ENCODE measurements at regions not wholly inside any gene's neighbourhood (a gene's known extent, or its start where the extent isn't known, plus 50 kb on each side); places are given as distances from the start of the nearest gene placed in this dataset.
"Not testable (repeated sequence)": the region's sequence is repeated elsewhere in the genome, so short reads cannot be mapped to it uniquely, and the experiment has no call there.

- no peak for DNase-seq
- in situ Hi-C loops (cut with MboI; ENCODE audit: low pct_unique_long_range_greater_than_20kb, low sequenced_read_pairs): no loop called here
Measured at GRCh38 chr5:91495699-91496098, 112.6 kb upstream of the ARRDC3 start.

DNA sequence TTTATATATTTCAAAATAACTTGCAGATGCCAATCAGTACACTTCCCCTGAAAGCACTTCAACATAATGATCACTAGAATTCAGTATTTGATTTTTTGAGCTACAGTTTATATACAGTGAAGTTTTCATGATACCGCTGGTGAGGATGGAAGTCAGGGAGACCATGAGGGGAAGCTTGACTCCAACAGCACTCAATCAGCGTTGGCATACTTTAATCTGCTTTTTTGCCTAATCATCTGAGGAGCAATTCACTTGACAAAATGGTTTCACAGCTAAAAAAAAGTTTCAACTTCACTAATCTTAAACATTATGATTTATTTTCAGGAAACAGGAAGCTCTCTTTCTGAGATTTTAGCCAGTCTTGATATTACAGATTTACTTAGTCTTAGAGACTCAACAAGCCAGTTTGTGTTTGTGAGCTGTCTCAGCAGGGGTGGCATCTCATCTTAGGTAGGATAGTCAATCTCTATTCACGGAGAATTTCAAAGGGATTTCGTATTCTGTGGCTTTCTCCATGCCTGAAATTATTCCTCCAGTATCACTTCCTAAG, 111.4 kb upstream of the ARRDC3 start:
- in situ Hi-C loops (cut with MboI; ENCODE audit: low pct_unique_long_range_greater_than_20kb, low sequenced_read_pairs): no loop called here
- no peak for DNase-seq

- in situ Hi-C loops (cut with MboI; ENCODE audit: low pct_unique_long_range_greater_than_20kb, low sequenced_read_pairs): no loop called here
- DNase-seq: no peak
Measured at GRCh38 chr5:91493086-91493485, 110.0 kb upstream of the ARRDC3 start.

- in situ Hi-C loops (cut with MboI; ENCODE audit: low pct_unique_long_range_greater_than_20kb, low sequenced_read_pairs): no loop called here
- no peak for DNase-seq
Measured at GRCh38 chr5:91491229-91491628, 108.1 kb upstream of the ARRDC3 start.

DNA sequence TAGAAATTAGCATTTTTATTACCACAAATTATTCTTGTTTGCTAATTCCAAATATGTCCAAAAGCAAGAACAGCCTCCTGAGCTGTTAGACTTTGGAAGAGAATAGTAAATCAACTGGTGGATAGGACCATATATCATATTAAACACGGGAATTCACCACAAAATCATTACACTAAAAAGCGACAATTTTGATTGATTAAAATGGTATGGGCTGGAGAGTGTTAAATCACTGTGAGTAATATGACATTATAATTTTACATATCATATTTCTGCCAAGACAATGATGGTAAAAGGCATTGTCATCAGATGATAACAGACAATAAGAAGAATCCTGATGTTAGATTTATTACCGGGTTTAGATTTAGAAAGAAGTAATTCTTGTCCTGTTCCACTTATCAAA, 107.2 kb upstream of the ARRDC3 start:
- in situ Hi-C loops (cut with MboI; ENCODE audit: low pct_unique_long_range_greater_than_20kb, low sequenced_read_pairs): no loop called here
- no peak for DNase-seq

GRCh38 chr5:91487420-91487819, 104.3 kb upstream of the ARRDC3 start:
- in situ Hi-C loops (cut with MboI; ENCODE audit: low pct_unique_long_range_greater_than_20kb, low sequenced_read_pairs): no loop called here

DNA sequence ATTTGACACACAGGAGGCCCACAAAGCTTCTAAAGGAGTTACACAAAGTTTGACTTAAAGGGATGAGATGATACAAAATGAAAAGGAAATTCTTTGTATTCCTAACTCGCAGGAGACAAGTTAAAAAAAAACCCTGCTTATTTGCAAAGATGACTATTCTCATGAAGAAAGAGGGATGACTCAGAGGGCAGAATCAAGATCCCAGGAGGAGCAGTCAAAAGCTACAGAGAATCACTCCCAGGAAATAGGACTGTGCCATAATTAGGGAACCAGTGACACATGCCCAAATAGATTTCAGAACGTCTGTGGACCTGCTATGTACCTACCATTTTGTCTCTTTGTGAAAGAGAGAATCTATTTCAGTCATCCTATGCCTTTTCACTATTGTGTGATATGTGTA, 103.5 kb upstream of the ARRDC3 start:
- in situ Hi-C loops (cut with MboI; ENCODE audit: low pct_unique_long_range_greater_than_20kb, low sequenced_read_pairs): no loop called here
- DNase-seq: no peak

More at GRCh38 chr5:91487420-91487819, 104.3 kb upstream of the ARRDC3 start:
- DNase-seq: no peak

- in situ Hi-C loops (cut with MboI; ENCODE audit: low pct_unique_long_range_greater_than_20kb, low sequenced_read_pairs): no loop called here
- DNase-seq: no peak
Measured at GRCh38 chr5:91484662-91485061, 101.5 kb upstream of the ARRDC3 start.

DNA sequence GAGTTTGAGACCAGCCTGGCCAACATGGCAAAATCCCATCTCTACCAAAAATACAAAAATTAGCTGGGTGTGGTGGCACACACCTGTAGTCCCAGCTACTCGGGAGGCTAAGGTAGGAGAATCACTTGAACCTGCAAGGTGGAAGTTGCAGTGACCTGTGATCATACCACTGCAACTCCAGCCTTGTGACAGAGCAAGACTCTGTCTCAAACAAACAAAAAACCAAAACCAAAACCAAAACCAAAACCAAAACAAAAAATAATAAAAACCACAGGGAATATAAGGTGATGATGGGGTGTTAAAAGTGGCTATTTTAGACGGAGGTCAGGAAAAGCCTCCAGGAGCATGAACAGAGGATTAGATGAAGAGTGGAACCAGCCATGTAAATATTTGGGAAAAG, 96.3 kb upstream of the ARRDC3 start:
- DNase-seq; in situ Hi-C loops (cut with MboI; ENCODE audit: low pct_unique_long_range_greater_than_20kb, low sequenced_read_pairs): not testable (repeated sequence)

DNA sequence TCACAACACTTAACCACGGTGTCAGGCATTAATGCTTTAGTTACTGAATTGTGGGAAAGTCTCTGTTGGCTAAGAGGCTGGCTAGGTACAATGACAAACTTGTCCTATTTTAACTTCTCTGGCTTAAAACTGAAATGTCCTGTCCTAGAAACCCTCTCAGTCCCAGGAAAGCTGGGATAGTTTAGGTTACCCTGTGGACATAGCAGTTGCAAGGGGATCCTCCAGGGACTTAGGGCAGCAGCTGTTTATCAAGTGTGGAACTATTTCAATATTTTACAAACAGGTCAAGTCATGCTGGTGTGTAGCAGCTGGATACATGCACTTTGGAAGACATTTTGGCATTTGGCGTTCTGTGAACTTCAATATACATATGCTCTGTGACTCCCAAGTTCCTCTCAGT, 95.0 kb upstream of the ARRDC3 start:
- no peak for DNase-seq
- in situ Hi-C loops (cut with MboI; ENCODE audit: low pct_unique_long_range_greater_than_20kb, low sequenced_read_pairs): no loop called here

DNA sequence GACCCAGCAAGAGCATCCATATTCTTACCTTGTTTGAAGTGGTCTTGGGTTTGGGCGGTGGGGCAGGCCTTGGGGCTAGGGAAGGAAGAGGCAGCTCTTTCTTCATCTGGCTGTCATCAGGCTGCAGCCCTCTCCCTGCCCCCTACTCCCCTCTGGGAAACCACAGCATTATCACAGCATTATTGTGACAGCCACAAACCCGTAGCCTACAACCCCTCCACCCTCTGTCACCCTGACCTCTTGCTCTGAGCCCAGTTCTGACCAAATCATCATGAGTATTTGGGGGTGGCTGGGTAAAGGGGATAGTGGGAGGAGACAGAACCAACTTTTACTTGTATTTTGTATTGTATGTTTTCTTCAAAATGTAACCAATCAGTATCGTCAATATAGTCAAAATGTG, 94.3 kb upstream of the ARRDC3 start:
- in situ Hi-C loops (cut with MboI; ENCODE audit: low pct_unique_long_range_greater_than_20kb, low sequenced_read_pairs): no loop called here
- no peak for DNase-seq

- in situ Hi-C loops (cut with MboI; ENCODE audit: low pct_unique_long_range_greater_than_20kb, low sequenced_read_pairs): no loop called here
- DNase-seq: no peak
Measured at GRCh38 chr5:91474201-91474600, 91.1 kb upstream of the ARRDC3 start.

GRCh38 chr5:91472631-91473030, 89.5 kb upstream of the ARRDC3 start:
- in situ Hi-C loops (cut with MboI; ENCODE audit: low pct_unique_long_range_greater_than_20kb, low sequenced_read_pairs): no loop called here
- DNase-seq: no peak

DNA sequence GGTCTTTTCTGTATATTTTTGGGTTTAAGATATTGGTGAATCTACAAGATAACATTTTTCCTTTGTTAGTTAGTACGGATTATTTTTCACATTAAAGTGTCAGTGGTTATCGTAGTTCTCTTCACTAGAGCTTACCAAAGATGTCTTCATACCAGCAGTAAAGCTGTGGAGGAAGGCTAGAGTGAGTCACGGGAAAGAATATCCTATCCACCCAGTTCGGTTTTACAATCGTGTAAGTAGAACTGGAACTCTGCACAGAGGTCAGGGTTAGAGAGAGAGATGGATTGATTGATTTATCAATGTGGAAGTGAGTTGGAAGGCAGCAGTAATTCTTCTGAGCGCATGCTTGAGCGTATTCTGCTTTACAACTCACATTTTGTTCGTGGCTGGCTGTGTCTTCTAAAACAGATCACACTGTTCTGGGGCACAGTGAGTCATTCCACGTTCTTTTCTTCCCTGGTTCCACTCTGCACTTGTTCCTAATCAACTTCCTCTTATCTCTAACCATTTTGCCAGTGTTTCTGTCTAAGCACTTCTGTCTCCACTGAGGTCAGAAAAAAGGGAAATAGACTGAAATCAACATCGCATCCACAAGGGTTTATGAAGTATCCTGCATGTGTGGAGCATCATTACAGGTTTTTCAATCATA, 86.5 kb upstream of the ARRDC3 start:
- in situ Hi-C loops (cut with MboI; ENCODE audit: low pct_unique_long_range_greater_than_20kb, low sequenced_read_pairs): no loop called here
- peak; percentile 89 for DNase-seq

DNA sequence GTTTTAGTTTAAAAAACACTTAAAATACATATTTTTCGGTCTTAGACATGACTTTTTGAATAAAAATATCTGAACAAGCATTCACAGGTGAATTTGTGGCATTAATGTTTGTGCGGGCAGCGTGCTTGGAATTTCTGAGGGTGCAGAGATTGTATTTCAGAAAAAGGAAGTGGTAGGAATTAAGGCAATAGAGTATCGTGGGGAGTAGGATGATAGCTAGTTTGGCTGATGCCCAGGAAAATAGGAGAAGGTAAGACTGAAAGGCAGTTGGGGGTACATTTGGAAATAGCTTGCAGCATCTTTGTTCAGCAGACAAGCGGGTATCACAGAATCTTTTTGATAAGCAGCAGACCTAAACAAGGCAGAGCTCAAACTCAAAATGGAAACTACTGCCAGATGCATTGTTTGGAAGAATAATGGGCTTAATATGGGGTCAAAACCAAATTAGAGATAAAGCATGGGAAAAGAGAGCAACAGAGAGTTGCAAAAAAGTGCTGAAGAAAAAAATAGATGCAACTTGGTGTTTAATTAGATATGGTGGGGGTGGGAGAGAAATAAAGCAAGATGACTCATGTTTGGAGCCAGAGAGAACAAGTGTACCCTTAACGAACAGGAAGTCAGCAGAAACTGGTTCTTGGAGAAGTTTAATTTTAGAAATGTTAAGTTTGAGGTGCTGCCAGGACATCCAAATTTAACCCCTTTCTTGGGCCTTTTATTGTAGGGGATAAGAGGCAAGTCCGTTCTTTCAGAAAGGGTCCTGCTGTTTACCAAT, 85.7 kb upstream of the ARRDC3 start:
- peak; percentile 50 for DNase-seq
- in situ Hi-C loops (cut with MboI; ENCODE audit: low pct_unique_long_range_greater_than_20kb, low sequenced_read_pairs): no loop called here

GRCh38 chr5:91464886-91465646, 81.9 kb upstream of the ARRDC3 start:
- no peak for DNase-seq
- in situ Hi-C loops (cut with MboI; ENCODE audit: low pct_unique_long_range_greater_than_20kb, low sequenced_read_pairs): no loop called here

GRCh38 chr5:91457681-91458058, 74.6 kb upstream of the ARRDC3 start:
- no peak for DNase-seq
- in situ Hi-C loops (cut with MboI; ENCODE audit: low pct_unique_long_range_greater_than_20kb, low sequenced_read_pairs): no loop called here

DNA sequence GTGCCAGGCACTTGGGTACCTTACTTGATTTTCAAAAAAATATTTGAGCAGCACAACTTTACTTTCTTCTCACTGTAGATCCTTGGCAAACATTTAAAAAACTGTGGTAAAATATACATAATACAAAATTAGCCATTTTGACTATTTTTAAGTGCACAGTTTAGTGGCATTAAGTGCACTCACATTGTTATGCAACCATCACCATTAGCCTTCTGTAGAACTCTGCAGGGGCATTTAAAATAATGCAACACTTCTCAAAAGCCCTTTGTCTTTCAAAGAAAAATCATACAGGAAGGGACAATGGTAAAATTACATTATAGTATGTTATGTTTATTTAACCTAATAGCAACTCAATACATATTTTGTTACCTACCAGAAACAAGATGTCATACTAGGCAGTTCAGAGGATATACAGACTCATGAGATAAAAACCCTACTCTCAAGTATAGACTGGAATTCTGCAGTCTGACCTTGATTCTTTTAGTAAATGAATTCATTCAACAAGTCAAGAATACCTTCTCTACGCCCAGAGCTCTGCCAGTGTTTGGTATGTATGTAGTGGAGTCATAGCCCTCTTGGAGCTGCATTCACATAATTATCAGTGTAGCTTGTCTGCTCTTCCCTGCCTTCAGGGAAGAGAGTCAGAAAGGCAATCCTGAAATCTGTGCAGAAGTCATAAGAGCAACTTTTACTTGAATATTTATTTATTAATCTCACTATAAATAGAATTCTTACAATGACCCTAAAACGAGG, 74.0 kb upstream of the ARRDC3 start:
- DNase-seq: no peak
- in situ Hi-C loops (cut with MboI; ENCODE audit: low pct_unique_long_range_greater_than_20kb, low sequenced_read_pairs): no loop called here

- in situ Hi-C loops (cut with MboI; ENCODE audit: low pct_unique_long_range_greater_than_20kb, low sequenced_read_pairs): no loop called here
- no peak for DNase-seq
Measured at GRCh38 chr5:91449083-91449482, 66.0 kb upstream of the ARRDC3 start.

Data from KBM-7 (cell line).